HK-2 (cell line): ENCODE measurements at regions not wholly inside any gene's neighbourhood (a gene's known extent, or its start where the extent isn't known, plus 50 kb on each side); places are given as distances from the start of the nearest gene placed in this dataset.
"Not testable (repeated sequence)": the region's sequence is repeated elsewhere in the genome, so short reads cannot be mapped to it uniquely, and the experiment has no call there.

Experiments used
- DNase-seq: peaks from one replicate; pipeline ENCODE4 v3.0.0-alpha.2; 2018; ENCODE audit not compliant: unreplicated experiment

DNA sequence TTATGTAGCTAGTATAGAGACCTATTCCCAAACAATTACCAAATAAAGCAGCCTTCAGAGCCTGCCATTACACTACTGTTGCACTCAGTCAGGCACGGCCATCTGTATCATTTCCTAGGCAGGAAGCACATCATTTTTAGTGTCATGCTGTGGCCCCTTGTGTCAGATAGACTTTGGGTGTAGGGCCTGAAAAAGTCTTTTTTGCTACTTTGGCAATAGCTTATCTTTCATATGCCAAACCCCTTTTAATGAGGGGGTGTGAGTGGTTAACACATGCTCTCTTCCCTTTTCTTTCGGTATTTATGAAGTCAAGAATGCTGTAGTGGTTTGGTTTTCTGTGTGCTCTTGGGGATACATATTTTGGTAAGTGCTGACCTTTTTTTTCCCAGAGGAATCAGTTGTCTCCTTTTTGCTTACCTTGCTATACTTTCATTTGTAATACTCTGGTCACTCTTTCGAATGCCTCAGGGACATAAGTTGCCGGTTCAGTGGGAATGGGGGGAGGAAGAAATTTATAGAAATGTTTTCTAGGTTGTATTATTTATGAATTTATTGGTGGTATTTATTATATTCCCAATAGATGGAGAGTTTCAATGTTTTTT, 209.8 kb downstream of the CSNK1G3 start:
- no peak for DNase-seq

DNA sequence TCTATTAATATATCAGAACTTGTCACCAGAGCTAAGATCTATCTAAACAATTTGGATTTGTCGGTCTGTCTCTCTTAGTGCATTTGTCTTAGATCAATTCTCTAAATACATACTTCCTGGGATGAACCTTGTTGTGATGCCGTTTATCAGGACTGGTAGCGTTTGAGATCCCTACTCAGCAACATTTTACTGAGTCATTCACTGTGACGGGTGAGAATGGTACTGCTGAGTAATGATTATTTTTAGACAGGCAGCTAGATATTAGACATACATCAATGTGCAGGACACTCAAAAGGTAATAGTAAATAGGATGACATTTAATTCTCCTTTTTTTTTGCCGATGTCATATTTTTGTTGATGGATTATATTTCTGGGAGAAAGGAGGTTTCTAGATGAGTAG, 209.0 kb downstream of the CSNK1G3 start:
- no peak for DNase-seq

DNA sequence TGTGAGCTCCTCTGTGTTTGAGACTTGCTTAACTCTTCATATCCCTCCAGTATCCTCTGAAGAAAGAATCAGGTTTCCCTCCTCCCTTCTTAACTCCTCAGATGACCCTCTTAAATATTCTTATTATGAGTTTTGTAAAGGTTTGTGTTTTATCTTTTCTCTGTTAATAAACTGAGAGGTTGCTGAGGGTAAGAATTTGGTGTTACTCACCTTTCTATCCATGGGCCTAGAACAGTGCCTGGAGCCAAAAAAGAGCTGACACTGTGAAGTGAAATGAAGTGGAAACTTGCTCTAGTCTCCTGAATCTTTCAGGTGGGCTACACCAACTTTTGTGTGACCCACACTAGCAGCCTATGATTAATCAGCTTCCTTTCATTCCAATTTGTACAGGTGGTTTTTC, 208.4 kb downstream of the CSNK1G3 start:
- DNase-seq = no peak

DNA sequence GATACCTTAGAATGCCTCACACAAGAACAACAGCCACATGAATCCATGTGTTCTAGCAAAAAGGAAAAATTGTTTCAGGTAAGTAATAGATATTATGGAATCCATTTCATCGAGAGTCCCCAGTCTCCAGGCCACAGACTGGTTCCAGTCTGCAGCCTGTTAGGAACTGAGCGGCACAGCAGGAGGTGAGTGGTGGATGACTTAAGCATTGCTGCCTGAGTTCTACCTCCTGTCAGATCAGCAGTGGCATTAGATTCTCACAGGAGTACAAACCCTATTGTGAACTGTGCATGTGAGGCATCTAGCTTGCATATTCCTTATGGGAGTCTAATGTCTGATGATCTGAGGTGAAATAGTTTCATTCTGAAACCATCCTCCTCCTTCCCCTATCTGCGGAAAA, 207.0 kb downstream of the CSNK1G3 start:
- DNase-seq = no peak

DNA sequence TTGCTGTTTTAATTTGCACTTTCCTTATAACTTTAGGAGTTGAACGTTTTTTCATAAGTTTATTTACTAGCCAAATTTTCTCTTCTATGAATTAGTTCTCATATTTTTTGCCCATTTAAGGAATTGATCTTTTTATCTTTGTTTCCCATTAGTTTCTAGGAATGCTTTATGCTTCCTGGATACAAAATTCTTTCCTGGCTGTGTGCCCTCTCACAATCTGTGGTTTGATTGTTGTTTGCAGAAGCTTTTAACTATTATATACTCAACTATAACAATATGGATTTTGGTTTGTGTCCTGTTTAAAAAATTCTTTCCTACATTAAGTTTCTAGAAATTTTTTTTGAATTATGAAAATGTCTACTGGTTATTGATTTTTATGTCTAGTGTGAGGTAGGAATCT, 206.3 kb downstream of the CSNK1G3 start:
- no peak for DNase-seq

DNA sequence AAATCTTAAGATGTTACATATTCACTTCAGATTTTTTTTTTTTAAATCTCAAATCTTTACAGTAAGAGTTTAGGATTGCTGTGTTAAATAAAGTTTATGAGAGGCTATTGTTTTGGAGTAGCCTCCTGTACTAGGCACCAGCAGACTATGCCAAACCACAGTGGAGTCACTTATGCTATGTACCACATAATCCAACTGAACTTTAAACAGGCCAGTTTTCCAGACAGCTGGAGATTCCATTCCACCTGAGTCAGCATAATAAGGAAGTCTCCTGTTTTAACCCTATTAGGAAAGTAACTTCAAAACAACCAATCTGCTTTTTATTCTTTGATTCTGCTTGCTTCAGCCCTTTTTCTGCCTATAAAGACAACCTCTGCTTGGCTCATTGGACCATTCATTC, 205.2 kb downstream of the CSNK1G3 start:
- DNase-seq = no peak

DNA sequence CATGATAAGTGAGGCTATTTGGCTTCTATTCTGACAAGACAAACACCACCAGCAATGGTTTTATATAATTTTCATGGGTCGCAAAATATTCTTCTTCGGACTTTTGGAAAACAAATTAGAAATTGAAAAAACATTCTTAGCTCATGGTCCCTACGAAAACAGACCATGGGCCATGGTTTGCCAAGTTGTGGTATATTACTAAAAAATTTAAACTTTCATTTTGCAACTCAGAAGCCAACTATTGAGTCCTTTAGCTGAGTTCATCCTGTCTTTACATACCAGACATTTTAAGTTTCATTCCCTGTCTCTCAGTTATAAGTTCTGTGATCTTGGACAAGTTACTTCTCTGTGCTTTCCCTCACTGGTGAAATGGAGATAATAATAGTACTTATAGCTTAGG, 198.1 kb downstream of the CSNK1G3 start:
- DNase-seq = no peak

DNA sequence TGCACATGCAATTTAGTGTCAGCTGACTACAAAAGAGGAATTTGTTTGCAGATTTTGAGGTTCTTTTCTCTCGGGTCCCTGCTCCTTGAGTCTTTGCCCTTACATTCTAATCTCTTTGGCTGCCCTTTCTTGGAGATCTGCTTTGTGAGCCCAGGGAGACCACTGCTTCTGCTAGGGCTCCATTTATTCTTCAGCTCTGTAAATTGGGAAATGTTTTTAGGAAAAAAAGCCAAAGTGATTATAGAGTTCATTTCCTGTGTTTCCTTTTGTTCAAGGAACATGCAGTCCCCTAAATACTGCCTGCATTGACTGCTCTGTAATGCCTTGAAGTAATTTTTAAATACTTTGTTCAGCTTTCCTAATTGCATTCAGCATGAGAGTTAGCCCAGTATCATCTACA, 197.4 kb downstream of the CSNK1G3 start:
- no peak for DNase-seq

DNA sequence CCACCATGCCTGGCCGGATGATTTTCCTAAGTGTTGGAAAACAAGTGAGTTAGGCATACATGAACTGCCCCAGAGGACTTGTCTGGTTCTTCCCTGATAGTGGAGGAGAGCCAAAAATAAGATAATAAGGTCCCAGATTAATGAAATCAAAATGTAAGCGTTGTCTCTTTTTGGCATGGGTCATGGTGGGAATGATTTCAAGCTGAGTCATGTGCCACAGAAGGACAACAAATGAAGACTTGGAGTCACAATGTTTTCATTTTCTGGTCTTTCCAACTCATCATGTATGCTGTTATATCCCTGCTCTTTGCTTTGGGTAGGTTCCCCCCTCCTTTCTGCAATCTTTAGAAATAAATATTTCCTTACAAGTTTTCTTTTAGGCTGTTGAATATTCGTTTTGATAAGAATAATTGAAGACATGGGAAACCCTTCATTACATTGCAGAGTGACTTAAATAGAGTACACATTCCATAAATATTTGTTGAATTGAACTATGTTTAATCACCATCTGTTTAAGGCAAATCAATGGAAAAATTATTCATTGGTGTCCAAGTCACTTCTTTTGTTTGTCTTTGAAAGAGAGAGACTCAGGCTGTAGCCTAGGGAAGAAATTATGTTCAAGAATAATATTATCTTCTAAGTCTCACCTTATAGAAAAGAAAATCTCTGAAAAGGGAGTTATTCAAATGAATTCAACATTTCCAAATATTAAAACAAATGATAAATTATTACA, 196.3 kb downstream of the CSNK1G3 start:
- no peak for DNase-seq

DNA sequence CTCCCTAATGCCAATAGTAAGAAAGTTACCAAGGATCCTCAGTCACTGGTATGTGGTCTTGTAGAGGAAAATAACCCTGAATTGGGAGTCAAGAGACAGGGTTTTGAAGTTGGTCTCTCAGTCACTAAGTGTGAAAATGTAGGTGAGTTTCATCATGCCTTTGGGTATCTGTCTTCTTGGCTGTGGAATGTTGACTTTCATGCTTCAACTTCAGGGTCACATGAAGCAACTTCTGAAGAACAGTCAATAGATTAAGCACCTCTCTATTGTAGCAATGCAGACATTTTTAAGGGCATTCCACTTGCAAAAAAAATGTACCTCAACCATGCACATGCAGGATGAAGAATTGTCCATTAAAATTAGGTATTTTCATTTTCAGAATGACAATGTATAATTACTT, 194.6 kb downstream of the CSNK1G3 start:
- DNase-seq = no peak

DNA sequence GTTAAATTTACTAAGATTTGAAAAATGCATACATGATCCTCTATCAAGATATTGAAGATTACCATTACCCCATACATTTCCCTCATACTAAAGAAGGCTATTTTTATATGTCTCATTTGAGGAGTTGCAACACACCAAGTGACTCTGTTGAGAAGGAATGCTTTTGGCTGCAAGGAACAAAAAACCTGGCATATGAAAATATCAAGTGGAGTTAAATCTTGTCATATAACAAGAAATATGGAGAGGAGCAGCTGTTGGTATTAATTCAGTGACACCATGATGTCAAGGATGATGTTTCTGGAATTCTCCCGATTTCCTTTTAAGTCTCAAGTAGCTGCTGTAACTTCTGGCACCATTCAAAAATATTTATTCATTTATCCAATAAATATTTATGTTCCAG, 193.8 kb downstream of the CSNK1G3 start:
- no peak for DNase-seq

DNA sequence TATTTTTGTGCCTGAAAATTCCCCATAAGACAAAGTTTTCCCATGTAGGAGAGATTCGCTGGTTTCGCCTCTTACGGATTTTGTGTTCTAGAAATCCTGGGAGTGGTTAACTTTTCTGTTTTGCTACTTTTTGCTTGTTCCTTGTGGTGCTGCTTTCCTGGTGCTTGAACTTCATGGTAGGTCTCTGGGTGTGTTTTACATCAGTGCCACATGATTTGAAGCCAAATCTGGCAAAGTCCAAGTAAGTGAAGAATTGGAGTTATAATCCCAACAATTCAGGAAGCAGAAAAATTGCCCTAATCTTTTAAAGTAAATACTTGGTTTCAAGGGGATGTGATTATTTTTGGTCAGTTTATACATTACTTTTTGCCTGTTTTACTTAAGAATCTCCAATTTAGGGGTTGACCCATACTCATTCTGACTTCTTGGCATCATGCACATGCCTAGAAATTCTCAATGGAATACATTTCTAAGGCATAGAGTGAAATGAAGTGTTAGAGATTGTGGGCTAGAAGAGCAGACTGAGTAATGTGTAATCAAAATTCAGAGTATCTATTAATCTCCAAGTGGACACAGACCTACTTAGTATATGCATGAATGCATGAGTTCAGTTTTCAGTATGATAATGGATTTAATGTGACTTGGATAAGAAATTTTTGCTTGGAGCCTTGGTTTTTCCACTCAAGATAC, 189.7 kb downstream of the CSNK1G3 start:
- no peak for DNase-seq

DNA sequence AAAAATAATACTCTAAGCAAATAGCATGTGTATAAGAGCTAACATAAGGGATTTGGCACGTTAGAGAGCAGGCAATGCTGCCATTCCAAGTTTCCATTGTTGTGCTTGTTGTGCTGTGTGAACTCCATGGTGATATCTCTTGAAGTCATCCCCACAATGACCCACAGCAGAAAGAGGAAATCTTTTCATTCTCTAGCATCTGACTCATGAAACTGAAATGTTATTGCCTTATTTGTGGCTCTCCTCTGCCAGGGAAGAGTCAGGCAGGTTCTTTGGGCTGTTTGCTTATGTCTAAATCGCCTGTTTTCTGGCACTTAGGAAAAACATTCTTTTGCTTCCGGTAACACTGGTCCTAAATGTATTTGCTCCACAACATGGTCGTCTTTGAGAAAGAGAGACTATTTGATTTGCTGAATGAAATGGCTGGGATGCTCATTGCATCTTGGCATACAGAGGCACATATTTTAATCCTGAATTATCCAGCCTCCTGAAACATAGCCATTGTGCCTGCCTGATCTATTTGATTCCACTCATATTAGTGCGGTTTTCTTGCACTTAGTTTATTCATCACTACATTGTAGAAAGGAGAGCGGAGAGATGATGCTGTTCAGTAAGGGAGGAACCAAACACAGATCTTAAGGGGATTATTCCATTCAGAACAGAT, 188.8 kb downstream of the CSNK1G3 start:
- peak; percentile 14 for DNase-seq

DNA sequence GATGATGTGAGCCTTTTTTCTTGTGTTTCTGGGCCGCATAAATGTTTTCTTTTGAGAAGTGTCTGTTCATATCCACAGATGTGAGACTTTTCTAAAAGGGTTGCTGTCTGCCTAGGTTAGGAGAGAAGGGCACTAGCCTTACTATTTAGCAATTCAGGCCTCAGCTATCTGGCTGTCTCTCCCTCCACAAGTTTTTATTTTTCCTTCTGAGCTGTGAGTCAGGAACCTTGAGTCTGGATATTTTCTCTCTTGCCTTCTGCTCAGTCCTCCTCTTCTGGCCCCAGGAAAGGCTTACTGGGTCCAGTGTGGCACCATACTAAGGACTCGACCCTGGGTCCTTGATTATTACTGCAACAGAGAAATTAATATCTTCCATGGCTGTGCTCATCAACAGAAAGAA, 187.6 kb downstream of the CSNK1G3 start:
- no peak for DNase-seq

DNA sequence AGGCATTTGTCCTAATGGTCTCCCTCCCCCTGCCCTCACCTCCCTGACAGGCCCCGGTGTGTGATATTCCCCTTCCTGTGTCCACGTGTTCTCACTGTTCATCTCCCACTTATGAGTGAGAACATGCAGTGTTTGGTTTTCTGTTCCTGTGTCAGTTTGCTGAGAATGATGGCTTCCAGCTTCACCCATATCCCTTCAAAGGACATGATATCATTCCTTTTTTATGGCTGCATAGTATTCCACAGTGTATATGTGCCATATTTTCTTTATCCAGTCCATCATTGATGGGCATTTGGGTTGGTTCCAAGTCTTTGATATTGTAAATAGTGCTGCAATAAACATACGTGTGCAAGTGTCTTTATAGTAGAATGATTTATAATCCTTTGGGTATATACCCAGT, 187.0 kb downstream of the CSNK1G3 start:
- not testable (repeated sequence) for DNase-seq

DNA sequence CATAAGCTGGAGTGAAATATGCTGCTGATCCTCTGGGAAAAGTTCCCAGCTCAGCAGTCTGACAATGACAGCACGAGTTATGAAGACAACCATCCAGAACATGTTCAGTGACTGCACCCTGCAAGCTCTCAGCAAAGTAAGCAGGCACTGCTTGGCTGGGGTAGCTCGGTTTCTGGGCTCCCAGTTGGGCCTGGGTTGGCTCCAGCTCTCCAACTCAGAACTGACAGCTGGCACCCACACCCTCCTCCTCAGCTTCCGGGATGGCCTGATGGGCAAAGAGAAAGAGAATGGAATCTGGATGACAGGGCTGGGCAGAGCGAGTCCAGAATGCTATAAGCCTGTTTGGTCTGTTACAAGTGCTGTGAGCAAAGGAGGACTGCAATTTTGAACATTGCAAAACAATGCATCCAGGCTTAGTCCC, 185.0 kb downstream of the CSNK1G3 start:
- no peak for DNase-seq

DNA sequence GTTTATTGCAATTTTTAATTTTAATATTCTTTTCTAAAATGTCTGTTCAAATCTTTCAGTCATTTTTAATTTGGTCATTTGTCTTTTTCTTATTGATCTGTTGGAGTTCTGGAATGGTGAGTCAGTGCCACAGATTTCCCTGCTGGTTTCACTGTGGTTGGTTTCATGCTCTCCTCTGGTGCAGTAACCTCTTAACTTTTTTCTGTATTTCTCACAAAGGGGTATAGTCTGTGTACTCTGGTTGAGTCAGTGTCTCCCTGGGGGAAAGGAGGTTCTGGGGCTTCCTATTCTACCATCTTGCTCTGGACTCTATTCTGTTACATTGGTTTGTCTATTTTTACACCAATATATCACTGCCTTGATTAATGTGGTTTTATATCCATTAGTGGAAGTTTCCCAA, 178.8 kb downstream of the CSNK1G3 start:
- no peak for DNase-seq

DNA sequence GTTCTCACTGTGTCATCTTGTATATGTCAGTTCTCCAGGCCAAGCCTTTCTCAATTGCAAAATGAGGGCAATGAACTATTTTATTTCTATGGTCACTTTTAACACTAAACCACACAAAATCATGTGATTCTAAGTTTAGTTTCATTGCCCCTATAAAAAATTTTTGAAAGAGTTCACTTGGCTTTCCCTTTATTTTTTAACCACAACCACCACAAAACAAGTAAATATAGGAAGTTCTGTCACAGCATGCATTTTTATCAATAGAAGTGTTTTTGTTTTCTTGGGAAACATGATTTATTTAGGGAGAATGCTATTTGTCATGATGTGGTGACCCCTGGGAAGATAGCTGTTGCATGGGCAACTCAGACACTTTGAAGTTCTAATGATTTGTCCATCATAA, 169.1 kb downstream of the CSNK1G3 start:
- no peak for DNase-seq

DNA sequence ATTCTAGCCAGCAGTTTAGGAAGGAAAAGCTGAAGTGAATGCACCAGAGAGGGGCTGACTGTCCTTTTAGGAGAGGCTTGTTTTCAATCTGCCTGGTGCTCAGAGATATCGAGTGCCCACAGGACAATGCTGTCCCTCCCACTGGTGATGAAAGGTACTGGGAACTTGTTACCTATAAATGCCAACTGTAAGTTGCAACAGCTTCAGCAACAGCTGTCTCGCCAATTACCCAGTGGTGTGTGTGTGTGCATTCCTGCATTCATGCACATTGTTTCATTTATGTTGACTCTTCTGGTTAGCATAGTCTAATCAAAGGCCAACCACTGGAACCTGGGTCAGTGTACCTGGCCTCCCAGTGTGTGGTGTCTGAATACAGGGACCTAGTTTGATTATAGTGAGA, 161.1 kb downstream of the CSNK1G3 start:
- DNase-seq = no peak

DNA sequence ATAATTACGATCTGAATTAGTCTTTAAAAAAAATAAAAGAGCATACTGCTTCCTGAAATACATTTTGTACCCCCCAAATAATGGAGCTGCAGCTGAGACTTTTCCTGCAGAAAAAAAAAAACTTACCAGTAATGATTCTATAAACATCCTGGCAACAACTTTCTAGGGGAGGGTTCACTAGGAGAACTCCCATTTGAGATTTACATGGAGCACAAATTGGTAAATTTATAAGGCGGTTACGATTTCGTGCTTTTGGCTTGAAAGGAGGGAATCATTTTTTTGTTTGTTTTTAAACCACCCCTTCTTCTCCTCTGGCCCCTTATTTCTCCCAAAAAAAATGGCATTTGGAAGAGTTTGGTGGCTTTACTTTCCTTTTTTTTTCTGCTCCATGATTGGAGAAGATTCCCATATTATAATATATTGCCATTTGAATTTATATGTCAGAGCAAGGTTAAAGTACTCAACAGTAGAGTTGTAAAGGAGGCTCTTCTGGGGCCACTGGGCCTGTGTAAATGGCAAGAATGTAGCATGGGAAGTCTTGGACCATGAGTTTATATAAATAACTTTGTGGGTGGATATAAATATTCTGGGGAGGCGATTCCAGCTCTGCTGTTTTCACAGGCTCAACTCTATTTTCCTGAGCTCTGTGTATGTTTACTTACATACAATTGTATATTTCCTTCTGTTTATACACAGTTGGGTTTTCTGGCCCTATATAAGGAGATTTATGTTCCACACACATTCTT, 159.9 kb downstream of the CSNK1G3 start:
- DNase-seq = no peak

DNA sequence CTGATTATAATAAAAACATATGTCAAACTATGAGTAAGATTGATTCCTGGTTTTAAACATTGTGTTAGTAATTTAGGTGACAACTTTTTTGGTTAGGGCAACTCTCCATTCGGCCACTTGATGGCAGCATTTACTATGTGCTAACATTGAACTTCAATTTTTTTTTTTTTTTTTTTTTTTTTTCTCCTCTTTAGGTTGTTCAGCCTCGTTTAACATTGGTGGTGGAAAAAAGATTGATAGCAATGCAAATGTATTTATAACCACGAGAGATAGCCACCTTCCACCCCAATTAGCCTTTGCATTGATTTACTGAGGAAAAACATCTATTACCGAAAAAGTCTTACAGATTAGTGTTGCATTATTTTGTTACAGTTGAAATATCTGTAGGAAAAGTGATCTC, 159.1 kb downstream of the CSNK1G3 start:
- peak; percentile 20 for DNase-seq
